GM21825 (cell line): ENCODE measurements at regions not wholly inside any gene's neighbourhood (a gene's known extent, or its start where the extent isn't known, plus 50 kb on each side); places are given as distances from the start of the nearest gene placed in this dataset.
"Not testable (repeated sequence)": the region's sequence is repeated elsewhere in the genome, so short reads cannot be mapped to it uniquely, and the experiment has no call there.

Source experiments
- ATAC-seq: cut with Tn5 transposase; IDR thresholded peaks from one replicate; pipeline ENCODE4 v1.9.1; 2021; ENCODE audit warnings: mild to moderate bottlenecking, moderate library complexity; ENCODE audit not compliant: unreplicated experiment

GRCh38 chr4:126986005-126986404, 646.8 kb upstream of the INTU start:
- no peak for ATAC-seq

- ATAC-seq, result no peak
These were observed 645.9 kb upstream of the INTU start for GRCh38 chr4:126986828-126987227.

GRCh38 chr4:126991965-126992364, 640.8 kb upstream of the INTU start:
- no peak for ATAC-seq

GRCh38 chr4:126992910-126993309, 639.8 kb upstream of the INTU start:
- no peak for ATAC-seq

- ATAC-seq, result no peak
These were observed 639.4 kb upstream of the INTU start for GRCh38 chr4:126993351-126993750.

GRCh38 chr4:126995235-126995634, 637.5 kb upstream of the INTU start:
- ATAC-seq, result no peak

- no peak for ATAC-seq
These were observed 632.6 kb upstream of the INTU start for GRCh38 chr4:127000110-127000509.

GRCh38 chr4:127000846-127001245, 631.9 kb upstream of the INTU start:
- ATAC-seq, result no peak

GRCh38 chr4:127001933-127002332, 630.8 kb upstream of the INTU start:
- no peak for ATAC-seq

GRCh38 chr4:127006446-127006877, 626.3 kb upstream of the INTU start:
- ATAC-seq, result no peak

GRCh38 chr4:127007305-127007704, 625.5 kb upstream of the INTU start:
- ATAC-seq, result no peak

- ATAC-seq, result no peak
These were observed 620.2 kb upstream of the INTU start for GRCh38 chr4:127012549-127012948.

GRCh38 chr4:127015667-127016117, 617.1 kb upstream of the INTU start:
- ATAC-seq, result no peak

- ATAC-seq, result no peak
These were observed 614.4 kb upstream of the INTU start for GRCh38 chr4:127018381-127018780.

- not testable (repeated sequence) for ATAC-seq
These were observed 611.9 kb upstream of the INTU start for GRCh38 chr4:127020831-127021230.

- no peak for ATAC-seq
These were observed 596.5 kb upstream of the INTU start for GRCh38 chr4:127036296-127036695.

- ATAC-seq, result no peak
These were observed 586.9 kb upstream of the INTU start for GRCh38 chr4:127045861-127046260.

- no peak for ATAC-seq
These were observed 584.8 kb upstream of the INTU start for GRCh38 chr4:127047930-127048329.

GRCh38 chr4:127048376-127049044, 584.2 kb upstream of the INTU start:
- ATAC-seq, result no peak

- no peak for ATAC-seq
These were observed 583.2 kb upstream of the INTU start for GRCh38 chr4:127049526-127049925.

- ATAC-seq, result no peak
These were observed 580.0 kb upstream of the INTU start for GRCh38 chr4:127052742-127053141.

GRCh38 chr4:127055357-127055756, 577.4 kb upstream of the INTU start:
- ATAC-seq, result no peak

- ATAC-seq, result no peak
These were observed 563.1 kb upstream of the INTU start for GRCh38 chr4:127069675-127070074.
